GM12878 (cell line): ENCODE measurements at regions not wholly inside any gene's neighbourhood (a gene's known extent, or its start where the extent isn't known, plus 50 kb on each side); places are given as distances from the start of the nearest gene placed in this dataset.

Experiments used
- ATAC-seq: fragments of 200-7000 bp; cut with Tn5 transposase; 3 replicates; pipeline ENCODE4 v1.9.1; 2020; ENCODE audit warnings: mild to moderate bottlenecking, moderate library complexity
- BruUV-seq: library from RNA; stranded (reverse); fragments of 400-500 nt; replicated peaks from 2 replicates; lab custom pipeline; 2021; lab: Mats Ljungman, UMichigan
- CTCF ChIA-PET: fragments of 300-600 bp; sonication (Branson Sonifier 250); formaldehyde crosslinking; extraction: SDS; loops from one replicate; lab custom pipeline; 2021; ENCODE audit warnings: inconsistent platforms; lab: Yijun Ruan, JAX
- POLR2A ChIA-PET: fragments of 350-600 bp; formaldehyde crosslinking; extraction: SDS; loops from one replicate; lab custom pipeline; 2021; ENCODE audit warnings: inconsistent platforms; lab: Charles Lee
- RAD21 ChIA-PET: fragments of 300-600 bp; sonication (Branson Sonifier 250); formaldehyde crosslinking; loops from one replicate; lab custom pipeline; 2023; ENCODE audit warnings: antibody characterized with exemption; ENCODE audit not compliant: unreplicated experiment; lab: Charles Lee
- SMC1A ChIA-PET: fragments of 300-600 bp; sonication (Branson Sonifier 250); formaldehyde crosslinking; loops from one replicate; lab custom pipeline; 2023; ENCODE audit not compliant: unreplicated experiment, uncharacterized antibody; lab: Charles Lee
- DNase-seq: peaks from one replicate; pipeline ENCODE4 v3.0.0-alpha.2; 2011; ENCODE audit warnings: low read depth, low spot score
- FAIRE-seq: peaks from 3 replicates; lab custom pipeline; 2011; peaks lifted over from hg19 to GRCh38; lab: Jason Lieb, UNC
- H2AFZ ChIP-seq: 2 replicates; pipeline ENCODE4 v1.6.0; 2011; ENCODE audit warnings: low read depth, low read length, control low read depth; ENCODE audit not compliant: control insufficient read depth
- H3K27ac ChIP-seq: 2 replicates; pipeline ENCODE4 v1.5.1; 2011; ENCODE audit warnings: control low read depth; ENCODE audit not compliant: control insufficient read depth, insufficient read depth
- H3K27me3 ChIP-seq, 2 experiments: replicated peaks in 1 of 2; 2 replicates each; pipeline versions ENCODE4 v1.6.0 to v1.6.1; 2011; ENCODE audit warnings: low read length in 1 of 2; ENCODE audit not compliant: control insufficient read depth in 2 of 2, insufficient read depth in 2 of 2
- H3K36me3 ChIP-seq, 2 experiments: 2 replicates each; pipeline ENCODE4 v1.5.1; 2011; ENCODE audit warnings: low read length in 1 of 2; ENCODE audit not compliant: control insufficient read depth in 2 of 2, insufficient read depth in 2 of 2
- H3K4me1 ChIP-seq: 2 replicates; pipeline ENCODE4 v1.6.1; 2011; ENCODE audit warnings: mild to moderate bottlenecking, low read length, moderate library complexity, mixed read lengths; ENCODE audit not compliant: control insufficient read depth, insufficient read depth
- H3K4me2 ChIP-seq: 2 replicates; pipeline ENCODE4 v1.6.0; 2011; ENCODE audit warnings: control low read depth; ENCODE audit not compliant: control insufficient read depth, insufficient read depth
- H3K4me3 ChIP-seq: fragments of 200-600 bp; sonication (generic); 2 replicates; pipeline ENCODE4 v1.5.1; 2016
- H3K79me2 ChIP-seq: 2 replicates; pipeline ENCODE4 v1.6.0; 2011; ENCODE audit warnings: low read length; ENCODE audit not compliant: control insufficient read depth, insufficient read depth
- H3K9ac ChIP-seq: 2 replicates; pipeline ENCODE4 v1.8.0; 2011; ENCODE audit warnings: low read length, control low read depth, mixed read lengths; ENCODE audit not compliant: control insufficient read depth, insufficient read depth
- H3K9me3 ChIP-seq: replicated peaks from 3 replicates; pipeline ENCODE4 v1.5.1; 2011; ENCODE audit warnings: mild to moderate bottlenecking, low read length; ENCODE audit not compliant: control insufficient read depth, insufficient read depth
- H4K20me1 ChIP-seq: 2 replicates; pipeline ENCODE4 v1.6.0; 2011; ENCODE audit not compliant: control insufficient read depth, insufficient read depth
- BCL11A ChIP-seq: IDR thresholded peaks from 2 replicates; pipeline ENCODE4 v1.6.1; 2011; ENCODE audit warnings: low read depth, low read length
- EZH2 ChIP-seq: IDR thresholded peaks from 2 replicates; pipeline ENCODE4 v1.6.1; 2012; ENCODE audit warnings: low read depth, mild to moderate bottlenecking, control low read depth, inconsistent platforms, low read length, borderline replicate concordance; ENCODE audit not compliant: control insufficient read depth
- MTA2 ChIP-seq: fragments of 450-650 bp; IDR thresholded peaks from 2 replicates; pipeline ENCODE4 v1.6.1; 2016; ENCODE audit warnings: low read depth, mild to moderate bottlenecking, moderate library complexity
- MYC ChIP-seq: IDR thresholded peaks from 2 replicates; pipeline ENCODE4 v1.6.1; 2011; ENCODE audit warnings: mild to moderate bottlenecking, low read length, moderate library complexity, inconsistent platforms; ENCODE audit not compliant: insufficient read depth, insufficient replicate concordance, insufficient read length, severe bottlenecking
- NR2C2 ChIP-seq: IDR thresholded peaks from 2 replicates; pipeline ENCODE4 v1.6.1; 2011; ENCODE audit warnings: borderline replicate concordance, low read depth; ENCODE audit not compliant: control insufficient read depth, insufficient read length
- PAX5 ChIP-seq: IDR thresholded peaks from 2 replicates; pipeline ENCODE4 v1.6.1; 2011; ENCODE audit warnings: low read depth, low read length, borderline replicate concordance
- PML ChIP-seq: IDR thresholded peaks from 2 replicates; pipeline ENCODE4 v1.6.1; 2012; ENCODE audit warnings: low read length, inconsistent platforms
- POU2F2 ChIP-seq: IDR thresholded peaks from 3 replicates; pipeline ENCODE4 v1.6.1; 2011; ENCODE audit warnings: low read depth, mild to moderate bottlenecking, low read length, borderline replicate concordance
- RAD21 ChIP-seq: IDR thresholded peaks from 2 replicates; pipeline ENCODE4 v1.6.1; 2011; ENCODE audit warnings: mild to moderate bottlenecking, low read depth, low read length, moderate library complexity; ENCODE audit not compliant: insufficient read depth
- RBBP5 ChIP-seq: fragments of 200-600 bp; sonication (generic); conservative IDR thresholded peaks from 2 replicates; pipeline ENCODE4 v1.6.1; 2016
- SIN3A ChIP-seq: IDR thresholded peaks from 2 replicates; pipeline ENCODE4 v1.6.1; 2012; ENCODE audit warnings: low read depth, low read length, improper control_type of control experiment
- SMARCA5 ChIP-seq: fragments of 450-650 bp; IDR thresholded peaks from 2 replicates; pipeline ENCODE4 v1.6.1; 2017; ENCODE audit warnings: mild to moderate bottlenecking
- SP1 ChIP-seq: IDR thresholded peaks from one replicate; pipeline ENCODE4 v1.6.1; 2011; ENCODE audit warnings: low read depth, low read length
- TCF7 ChIP-seq: IDR thresholded peaks from 2 replicates; pipeline ENCODE4 v1.6.1; 2014; ENCODE audit warnings: antibody characterized with exemption, borderline replicate concordance
- YBX1 ChIP-seq: fragments of 450-650 bp; IDR thresholded peaks from 2 replicates; pipeline ENCODE4 v1.6.1; 2016; ENCODE audit warnings: antibody characterized with exemption
- ZZZ3 ChIP-seq: IDR thresholded peaks from 2 replicates; pipeline ENCODE4 v1.6.1; 2011; ENCODE audit warnings: low read depth; ENCODE audit not compliant: control insufficient read depth, insufficient read length
- WGBS: methylation state at CpG from one replicate; pipeline ENCODE4 v1.1.6; 2016; ENCODE audit warnings: low lambda C conversion rate; ENCODE audit not compliant: insufficient replicate concordance, insufficient coverage; ENCODE audit errors: missing lambda C conversion rate; 5-methylcytosine and 5-hydroxymethylcytosine counted together
- in situ Hi-C: fragments of 300-500 bp; cut with MboI; formaldehyde crosslinking; loops from 9 replicates; pipeline ENCODE4 v1.14.3; 2018; ENCODE audit warnings: mixed read lengths
- intact Hi-C: fragments of 100-400 bp; cut with micrococcal nuclease; formaldehyde crosslinking; loops from one replicate; pipeline ENCODE4 v1.14.2; 2022; ENCODE audit not compliant: unreplicated experiment
- TF ChIP-seq, protein P1 (sequence below): IDR thresholded peaks from 2 replicates; pipeline ENCODE4 v1.6.1; 2012; ENCODE audit warnings: low read depth, low read length, improper control_type of control experiment
- TF ChIP-seq, protein P2 (sequence below): fragments of 450-650 bp; IDR thresholded peaks from 2 replicates; pipeline ENCODE4 v1.6.1; 2014; ENCODE audit warnings: mild to moderate bottlenecking
- TF ChIP-seq, protein P3 (sequence below), 3 experiments: IDR thresholded peaks in 2 of 3; conservative IDR thresholded peaks in 1 of 3; 2 replicates each; pipeline ENCODE4 v1.5.1; 2011; ENCODE audit warnings: low read depth in 3 of 3, low read length in 3 of 3, mild to moderate bottlenecking in 3 of 3, control low read depth in 2 of 3, moderate library complexity in 2 of 3, inconsistent platforms in 1 of 3, mixed read lengths in 1 of 3; ENCODE audit not compliant: control insufficient read depth in 2 of 3, insufficient read depth in 1 of 3; ENCODE audit errors: extremely low read depth in 1 of 3
- TF ChIP-seq, protein P4 (sequence below): fragments of 450-650 bp; IDR thresholded peaks from 2 replicates; pipeline ENCODE4 v1.6.1; 2017; ENCODE audit warnings: mild to moderate bottlenecking

DNA sequence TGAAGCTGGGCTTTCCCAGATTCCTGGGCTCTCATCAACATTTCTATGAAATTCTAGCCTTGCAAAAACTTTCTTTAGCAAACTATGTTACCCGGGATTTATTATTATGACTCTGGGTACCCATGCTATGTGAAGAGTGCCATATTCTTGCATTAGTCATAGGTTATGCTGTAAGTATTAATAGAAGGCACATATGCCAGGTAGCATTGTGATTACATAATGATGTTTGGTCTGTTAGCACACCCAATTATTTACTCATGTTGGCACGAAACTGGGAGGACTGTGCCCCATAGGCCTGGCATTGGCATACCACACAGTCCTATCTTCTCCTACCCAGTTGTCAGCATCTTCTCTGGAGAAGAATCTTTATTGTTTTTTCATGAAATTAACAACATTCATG, 171.0 kb downstream of the SLC4A3 start:
- no peak overlapping the region for H3K4me2 ChIP-seq
- H3K9me3 ChIP-seq, result no peaks in the 10 kb centered on the region
- H3K27ac ChIP-seq, result no peak overlapping the region
- FAIRE-seq (no peak), DNase-seq (no peak), ATAC-seq (no peak)
- no peaks in the 10 kb centered on the region for H3K79me2 ChIP-seq
- intact Hi-C loops (no loop called here), in situ Hi-C loops (no loop called here)
- H3K4me1 ChIP-seq, result no peaks in the 10 kb centered on the region
- WGBS, result 17% methylated on average over 2 of the region's 2 CpGs
- no peaks in the 10 kb centered on the region for H4K20me1 ChIP-seq
- H3K9ac ChIP-seq, result no peak overlapping the region
- ChIA-PET SMC1A (no interaction called here), CTCF (no interaction called here), POLR2A (no interaction called here), RAD21 (no interaction called here)
- TF ChIP-seq SIN3A (no peak), ZZZ3 (no peak), PAX5 (no peak), SMARCA5 (no peak), MYC (no peak), PML (no peak), RBBP5 (no peak), BCL11A (no peak), MTA2 (no peak), NR2C2 (no peak), RAD21 (no peak), YBX1 (no peak), EZH2 (no peak), POU2F2 (no peak), SP1 (no peak), TCF7 (no peak)
- TF ChIP-seq, protein P1, sequence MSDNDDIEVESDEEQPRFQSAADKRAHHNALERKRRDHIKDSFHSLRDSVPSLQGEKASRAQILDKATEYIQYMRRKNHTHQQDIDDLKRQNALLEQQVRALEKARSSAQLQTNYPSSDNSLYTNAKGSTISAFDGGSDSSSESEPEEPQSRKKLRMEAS, result no peak
- TF ChIP-seq, protein P2, sequence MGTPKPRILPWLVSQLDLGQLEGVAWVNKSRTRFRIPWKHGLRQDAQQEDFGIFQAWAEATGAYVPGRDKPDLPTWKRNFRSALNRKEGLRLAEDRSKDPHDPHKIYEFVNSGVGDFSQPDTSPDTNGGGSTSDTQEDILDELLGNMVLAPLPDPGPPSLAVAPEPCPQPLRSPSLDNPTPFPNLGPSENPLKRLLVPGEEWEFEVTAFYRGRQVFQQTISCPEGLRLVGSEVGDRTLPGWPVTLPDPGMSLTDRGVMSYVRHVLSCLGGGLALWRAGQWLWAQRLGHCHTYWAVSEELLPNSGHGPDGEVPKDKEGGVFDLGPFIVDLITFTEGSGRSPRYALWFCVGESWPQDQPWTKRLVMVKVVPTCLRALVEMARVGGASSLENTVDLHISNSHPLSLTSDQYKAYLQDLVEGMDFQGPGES, result no peak
- TF ChIP-seq, protein P3, sequence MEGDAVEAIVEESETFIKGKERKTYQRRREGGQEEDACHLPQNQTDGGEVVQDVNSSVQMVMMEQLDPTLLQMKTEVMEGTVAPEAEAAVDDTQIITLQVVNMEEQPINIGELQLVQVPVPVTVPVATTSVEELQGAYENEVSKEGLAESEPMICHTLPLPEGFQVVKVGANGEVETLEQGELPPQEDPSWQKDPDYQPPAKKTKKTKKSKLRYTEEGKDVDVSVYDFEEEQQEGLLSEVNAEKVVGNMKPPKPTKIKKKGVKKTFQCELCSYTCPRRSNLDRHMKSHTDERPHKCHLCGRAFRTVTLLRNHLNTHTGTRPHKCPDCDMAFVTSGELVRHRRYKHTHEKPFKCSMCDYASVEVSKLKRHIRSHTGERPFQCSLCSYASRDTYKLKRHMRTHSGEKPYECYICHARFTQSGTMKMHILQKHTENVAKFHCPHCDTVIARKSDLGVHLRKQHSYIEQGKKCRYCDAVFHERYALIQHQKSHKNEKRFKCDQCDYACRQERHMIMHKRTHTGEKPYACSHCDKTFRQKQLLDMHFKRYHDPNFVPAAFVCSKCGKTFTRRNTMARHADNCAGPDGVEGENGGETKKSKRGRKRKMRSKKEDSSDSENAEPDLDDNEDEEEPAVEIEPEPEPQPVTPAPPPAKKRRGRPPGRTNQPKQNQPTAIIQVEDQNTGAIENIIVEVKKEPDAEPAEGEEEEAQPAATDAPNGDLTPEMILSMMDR (IDR thresholded peaks at IDR 0.05 in 2 of 3, conservative IDR thresholded peaks at IDR 0.05 in 1 of 3; ENCODE audit: control insufficient read depth in 2 of 3, extremely low read depth in 1 of 3, insufficient read depth in 1 of 3, low read depth in 3 of 3, low read length in 3 of 3), result no peak
- TF ChIP-seq, protein P4, sequence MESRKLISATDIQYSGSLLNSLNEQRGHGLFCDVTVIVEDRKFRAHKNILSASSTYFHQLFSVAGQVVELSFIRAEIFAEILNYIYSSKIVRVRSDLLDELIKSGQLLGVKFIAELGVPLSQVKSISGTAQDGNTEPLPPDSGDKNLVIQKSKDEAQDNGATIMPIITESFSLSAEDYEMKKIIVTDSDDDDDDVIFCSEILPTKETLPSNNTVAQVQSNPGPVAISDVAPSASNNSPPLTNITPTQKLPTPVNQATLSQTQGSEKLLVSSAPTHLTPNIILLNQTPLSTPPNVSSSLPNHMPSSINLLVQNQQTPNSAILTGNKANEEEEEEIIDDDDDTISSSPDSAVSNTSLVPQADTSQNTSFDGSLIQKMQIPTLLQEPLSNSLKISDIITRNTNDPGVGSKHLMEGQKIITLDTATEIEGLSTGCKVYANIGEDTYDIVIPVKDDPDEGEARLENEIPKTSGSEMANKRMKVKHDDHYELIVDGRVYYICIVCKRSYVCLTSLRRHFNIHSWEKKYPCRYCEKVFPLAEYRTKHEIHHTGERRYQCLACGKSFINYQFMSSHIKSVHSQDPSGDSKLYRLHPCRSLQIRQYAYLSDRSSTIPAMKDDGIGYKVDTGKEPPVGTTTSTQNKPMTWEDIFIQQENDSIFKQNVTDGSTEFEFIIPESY, result no peak
- no peaks in the 10 kb centered on the region for H3K36me3 ChIP-seq
- H3K4me3 ChIP-seq, result no peak overlapping the region
- no TSS peak for BruUV-seq
- H3K27me3 ChIP-seq, result no peaks in the 10 kb centered on the region
- H2AFZ ChIP-seq, result no peak overlapping the region
